HL-60 (cell line): ENCODE measurements at regions not wholly inside any gene's neighbourhood (a gene's known extent, or its start where the extent isn't known, plus 50 kb on each side); places are given as distances from the start of the nearest gene placed in this dataset.

ENCODE experiments used
- DNase-seq, 2 experiments: peaks; one replicate each; pipeline ENCODE4 v3.0.0-alpha.2; 2010 to 2020; ENCODE audit warnings: low read depth in 1 of 2, low spot score in 1 of 2
- H3K27ac ChIP-seq: fragments of 250-450 bp; sonication (Bioruptor Pico); replicated peaks from 2 replicates; pipeline ENCODE4 v1.5.1; 2020; ENCODE audit warnings: mild to moderate bottlenecking, moderate library complexity
- H3K27me3 ChIP-seq: fragments of 250-450 bp; sonication (Bioruptor Pico); 2 replicates; pipeline ENCODE4 v1.5.1; 2021; ENCODE audit warnings: mild to moderate bottlenecking, moderate library complexity; ENCODE audit not compliant: insufficient read depth, poor library complexity, severe bottlenecking
- H3K4me3 ChIP-seq: replicated peaks from 2 replicates; pipeline ENCODE4 v1.5.1; 2011; ENCODE audit warnings: mild to moderate bottlenecking, control low read depth, low read length; ENCODE audit not compliant: insufficient read depth
- GABPA ChIP-seq: IDR thresholded peaks from 2 replicates; pipeline ENCODE4 v1.6.1; 2012; ENCODE audit warnings: low read depth
- POLR2AphosphoS5 ChIP-seq: IDR thresholded peaks from 2 replicates; pipeline ENCODE4 v1.6.1; 2012; ENCODE audit warnings: low read depth
- SPI1 ChIP-seq: IDR thresholded peaks from 2 replicates; pipeline ENCODE4 v1.6.1; 2012; ENCODE audit warnings: low read depth, mild to moderate bottlenecking, borderline replicate concordance
- TF ChIP-seq, protein P1 (sequence below): IDR thresholded peaks from 2 replicates; pipeline ENCODE4 v1.6.1; 2012; ENCODE audit warnings: low read depth; ENCODE audit not compliant: insufficient replicate concordance
- TF ChIP-seq, protein P2 (sequence below): IDR thresholded peaks from one replicate; pipeline ENCODE4 v1.5.1; 2011; ENCODE audit warnings: low read length, control low read depth, inconsistent platforms; ENCODE audit not compliant: insufficient read depth

DNA sequence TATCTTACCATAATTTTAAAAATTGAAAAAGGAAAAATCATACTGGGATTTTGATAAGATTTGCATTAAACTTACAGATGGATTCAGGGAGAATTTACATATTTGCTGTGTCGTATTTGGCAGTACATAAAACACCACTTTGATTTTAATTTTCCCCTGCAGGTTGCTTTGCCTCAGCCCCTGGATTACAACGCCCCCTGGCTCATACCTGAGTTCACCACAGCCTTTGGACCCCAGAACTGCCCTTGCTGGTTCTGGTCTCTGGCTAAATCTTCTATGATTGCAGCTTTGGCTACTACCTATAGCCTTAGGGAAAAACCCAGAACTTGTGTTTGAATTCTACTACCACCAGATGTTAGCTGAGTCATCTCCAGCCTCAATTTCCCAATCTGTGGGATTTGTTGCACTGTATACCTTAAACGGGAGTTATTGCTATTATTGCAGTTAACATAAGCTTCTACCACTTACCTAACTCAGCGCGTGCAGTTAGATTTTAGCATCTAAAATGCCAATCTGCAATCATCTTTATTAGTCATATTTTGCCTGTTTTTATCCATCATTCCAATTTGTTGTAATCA is 315.7 kb upstream of the GADL1 start:
- Histone ChIP-seq H3K27ac (no peak overlapping the region), H3K27me3 (no peaks in the 10 kb centered on the region), H3K4me3 (no peak overlapping the region)
- peak in 1 of 2 experiments; percentile 52 for DNase-seq
- TF ChIP-seq GABPA, result no peak
- TF ChIP-seq, protein P1, sequence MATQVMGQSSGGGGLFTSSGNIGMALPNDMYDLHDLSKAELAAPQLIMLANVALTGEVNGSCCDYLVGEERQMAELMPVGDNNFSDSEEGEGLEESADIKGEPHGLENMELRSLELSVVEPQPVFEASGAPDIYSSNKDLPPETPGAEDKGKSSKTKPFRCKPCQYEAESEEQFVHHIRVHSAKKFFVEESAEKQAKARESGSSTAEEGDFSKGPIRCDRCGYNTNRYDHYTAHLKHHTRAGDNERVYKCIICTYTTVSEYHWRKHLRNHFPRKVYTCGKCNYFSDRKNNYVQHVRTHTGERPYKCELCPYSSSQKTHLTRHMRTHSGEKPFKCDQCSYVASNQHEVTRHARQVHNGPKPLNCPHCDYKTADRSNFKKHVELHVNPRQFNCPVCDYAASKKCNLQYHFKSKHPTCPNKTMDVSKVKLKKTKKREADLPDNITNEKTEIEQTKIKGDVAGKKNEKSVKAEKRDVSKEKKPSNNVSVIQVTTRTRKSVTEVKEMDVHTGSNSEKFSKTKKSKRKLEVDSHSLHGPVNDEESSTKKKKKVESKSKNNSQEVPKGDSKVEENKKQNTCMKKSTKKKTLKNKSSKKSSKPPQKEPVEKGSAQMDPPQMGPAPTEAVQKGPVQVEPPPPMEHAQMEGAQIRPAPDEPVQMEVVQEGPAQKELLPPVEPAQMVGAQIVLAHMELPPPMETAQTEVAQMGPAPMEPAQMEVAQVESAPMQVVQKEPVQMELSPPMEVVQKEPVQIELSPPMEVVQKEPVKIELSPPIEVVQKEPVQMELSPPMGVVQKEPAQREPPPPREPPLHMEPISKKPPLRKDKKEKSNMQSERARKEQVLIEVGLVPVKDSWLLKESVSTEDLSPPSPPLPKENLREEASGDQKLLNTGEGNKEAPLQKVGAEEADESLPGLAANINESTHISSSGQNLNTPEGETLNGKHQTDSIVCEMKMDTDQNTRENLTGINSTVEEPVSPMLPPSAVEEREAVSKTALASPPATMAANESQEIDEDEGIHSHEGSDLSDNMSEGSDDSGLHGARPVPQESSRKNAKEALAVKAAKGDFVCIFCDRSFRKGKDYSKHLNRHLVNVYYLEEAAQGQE, result no peak
- TF ChIP-seq SPI1, result no peak
- no peak for TF ChIP-seq POLR2AphosphoS5
- TF ChIP-seq, protein P2, sequence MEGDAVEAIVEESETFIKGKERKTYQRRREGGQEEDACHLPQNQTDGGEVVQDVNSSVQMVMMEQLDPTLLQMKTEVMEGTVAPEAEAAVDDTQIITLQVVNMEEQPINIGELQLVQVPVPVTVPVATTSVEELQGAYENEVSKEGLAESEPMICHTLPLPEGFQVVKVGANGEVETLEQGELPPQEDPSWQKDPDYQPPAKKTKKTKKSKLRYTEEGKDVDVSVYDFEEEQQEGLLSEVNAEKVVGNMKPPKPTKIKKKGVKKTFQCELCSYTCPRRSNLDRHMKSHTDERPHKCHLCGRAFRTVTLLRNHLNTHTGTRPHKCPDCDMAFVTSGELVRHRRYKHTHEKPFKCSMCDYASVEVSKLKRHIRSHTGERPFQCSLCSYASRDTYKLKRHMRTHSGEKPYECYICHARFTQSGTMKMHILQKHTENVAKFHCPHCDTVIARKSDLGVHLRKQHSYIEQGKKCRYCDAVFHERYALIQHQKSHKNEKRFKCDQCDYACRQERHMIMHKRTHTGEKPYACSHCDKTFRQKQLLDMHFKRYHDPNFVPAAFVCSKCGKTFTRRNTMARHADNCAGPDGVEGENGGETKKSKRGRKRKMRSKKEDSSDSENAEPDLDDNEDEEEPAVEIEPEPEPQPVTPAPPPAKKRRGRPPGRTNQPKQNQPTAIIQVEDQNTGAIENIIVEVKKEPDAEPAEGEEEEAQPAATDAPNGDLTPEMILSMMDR, result no peak

DNA sequence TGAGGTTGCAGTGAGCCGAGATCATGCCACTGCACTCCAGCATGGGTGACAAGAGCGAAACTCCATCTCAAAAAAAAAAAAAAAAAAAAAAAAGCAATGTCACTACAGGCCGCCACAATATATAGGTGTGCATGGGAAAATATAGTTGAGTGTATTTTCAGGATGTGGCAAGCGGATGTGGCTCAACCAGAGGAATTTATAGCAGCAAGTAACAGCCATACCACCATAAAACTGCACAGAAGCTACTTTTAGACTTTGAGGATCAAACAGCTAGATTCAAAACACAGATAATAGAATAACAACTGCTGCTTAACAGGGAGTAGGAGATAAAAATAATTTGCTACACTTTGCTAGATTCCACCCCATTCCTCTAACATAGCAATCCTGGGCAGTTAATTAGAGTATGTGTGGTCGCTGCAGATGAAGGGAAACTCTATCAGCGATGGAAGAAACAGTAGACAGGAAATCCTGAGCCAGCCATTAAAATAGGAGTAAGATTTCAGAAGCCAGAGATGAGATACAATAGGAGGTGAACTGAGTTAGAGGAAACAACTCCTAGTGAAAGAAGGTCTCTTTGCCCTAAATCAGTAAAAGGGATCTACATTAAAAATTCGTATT is 318.7 kb upstream of the STT3B start:
- TF ChIP-seq, protein P1, result no peak
- peak overlapping the region; percentile 69 for H3K27ac ChIP-seq
- peak in 1 of 2 experiments; percentile 42 for DNase-seq
- no peak overlapping the region for H3K4me3 ChIP-seq
- H3K27me3 ChIP-seq, result no peaks in the 10 kb centered on the region

DNA sequence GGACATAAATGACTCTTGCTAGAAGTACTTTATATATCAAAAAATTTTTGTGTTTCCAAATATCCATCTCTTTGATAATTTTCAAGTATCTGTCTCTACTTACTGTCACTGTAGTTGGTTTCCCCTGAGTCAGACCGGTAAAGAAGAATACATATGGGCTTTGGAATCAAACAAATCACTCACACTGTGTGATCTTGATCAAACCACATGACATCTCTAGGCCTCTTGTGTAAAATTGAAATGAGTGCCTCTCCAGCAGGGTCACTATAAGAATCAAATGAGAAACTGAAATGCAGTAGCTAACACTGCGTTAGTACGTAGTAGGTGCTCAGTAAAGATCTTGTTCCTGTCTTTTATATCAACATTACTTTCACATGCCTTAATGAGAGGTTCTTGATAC is 314.6 kb upstream of the STT3B start:
- Histone ChIP-seq H3K4me3 (no peak overlapping the region), H3K27me3 (no peaks in the 10 kb centered on the region), H3K27ac (no peak overlapping the region)
- DNase-seq, result no peak
- no peak for TF ChIP-seq GABPA
- no peak for TF ChIP-seq POLR2AphosphoS5
- TF ChIP-seq, protein P2, result no peak
- TF ChIP-seq SPI1, result no peak
- TF ChIP-seq, protein P1, result no peak
